NCI-H2081 treated with DMSO at 0.1 percent for 48 hours (cell line): ENCODE measurements at regions not wholly inside any gene's neighbourhood (a gene's known extent, or its start where the extent isn't known, plus 50 kb on each side); places are given as distances from the start of the nearest gene placed in this dataset.

Experiments
- DNase-seq: peaks from one replicate; lab custom pipeline; 2025; lab: John Stamatoyannopoulos, UW

DNA sequence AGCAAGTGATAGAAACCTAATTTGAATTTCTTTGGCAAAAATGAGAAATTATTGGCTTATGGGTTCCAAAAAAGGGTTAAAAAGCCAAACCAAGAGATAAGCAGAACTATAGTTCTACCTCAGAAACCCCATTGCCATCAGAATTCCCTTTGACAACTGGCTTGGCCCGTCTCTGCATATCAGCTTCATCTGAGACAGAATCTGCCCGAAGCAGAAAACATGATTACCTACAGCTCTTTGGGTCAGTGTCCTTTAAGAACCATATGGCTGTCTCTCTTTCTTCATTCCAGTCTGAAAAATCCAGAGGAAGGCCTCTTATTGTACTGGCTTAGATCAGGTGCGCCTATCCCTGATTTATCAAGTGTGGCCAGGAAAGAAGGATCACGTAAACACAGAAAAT is 49.8 kb upstream of the AGPS start:
- DNase-seq: no peak
